Retina (tissue), 1 donor: ENCODE measurements at regions not wholly inside any gene's neighbourhood (a gene's known extent, or its start where the extent isn't known, plus 50 kb on each side); places are given as distances from the start of the nearest gene placed in this dataset.

ENCODE experiments used
- DNase-seq: peaks from one replicate; pipeline ENCODE4 v3.0.0-alpha.2; 2016

GRCh38 chr14:66383257-66383656, 102.9 kb upstream of the CCDC196 start:
- DNase-seq: no peak

GRCh38 chr14:66383771-66384170, 102.4 kb upstream of the CCDC196 start:
- no peak for DNase-seq

GRCh38 chr14:66388516-66388915, 97.7 kb upstream of the CCDC196 start:
- DNase-seq: no peak

GRCh38 chr14:66389481-66389880, 96.7 kb upstream of the CCDC196 start:
- no peak for DNase-seq

GRCh38 chr14:66395300-66395699, 90.9 kb upstream of the CCDC196 start:
- no peak for DNase-seq

GRCh38 chr14:66396164-66396563, 90.0 kb upstream of the CCDC196 start:
- DNase-seq: no peak

- DNase-seq: no peak
Measured at GRCh38 chr14:66398437-66398836, 87.7 kb upstream of the CCDC196 start.

GRCh38 chr14:66401449-66402095, 84.6 kb upstream of the CCDC196 start:
- DNase-seq: peak; percentile 73

- DNase-seq: no peak
Measured at GRCh38 chr14:66403183-66403582, 83.0 kb upstream of the CCDC196 start.

GRCh38 chr14:66404051-66404545, 82.1 kb upstream of the CCDC196 start:
- DNase-seq: no peak

- DNase-seq: no peak
Measured at GRCh38 chr14:66405158-66405557, 81.0 kb upstream of the CCDC196 start.

- DNase-seq: no peak
Measured at GRCh38 chr14:66413901-66414300, 72.3 kb upstream of the CCDC196 start.

GRCh38 chr14:66414511-66414910, 71.7 kb upstream of the CCDC196 start:
- DNase-seq: no peak

- no peak for DNase-seq
Measured at GRCh38 chr14:66420251-66421006, 65.7 kb upstream of the CCDC196 start.

- DNase-seq: no peak
Measured at GRCh38 chr14:66421990-66422946, 63.9 kb upstream of the CCDC196 start.

GRCh38 chr14:66425402-66425801, 60.8 kb upstream of the CCDC196 start:
- no peak for DNase-seq

- DNase-seq: no peak
Measured at GRCh38 chr14:66426451-66426850, 59.7 kb upstream of the CCDC196 start.

- no peak for DNase-seq
Measured at GRCh38 chr14:66432334-66432733, 53.8 kb upstream of the CCDC196 start.

GRCh38 chr14:66434464-66434863, 51.7 kb upstream of the CCDC196 start:
- no peak for DNase-seq

GRCh38 chr14:66435683-66436082, 50.5 kb upstream of the CCDC196 start:
- no peak for DNase-seq
